ENCODE measurements at regions not wholly inside any gene's neighbourhood (a gene's known extent, or its start where the extent isn't known, plus 50 kb on each side); places are given as distances from the start of the nearest gene placed in this dataset.

GRCh38 chr6:51552435-51552834, 535.0 kb downstream of the PKHD1 start:
- BruUV-seq (replicated peaks): no TSS peak
- H3K9me3 ChIP-seq (ENCODE audit: insufficient read depth, low read depth): no peaks in the 10 kb centered on the region
- H3K4me2 ChIP-seq: no peak overlapping the region
- no peaks in the 10 kb centered on the region for H3F3A ChIP-seq (ENCODE audit: insufficient read depth, low read depth)
- no peaks in the 10 kb centered on the region for H3K27me3 ChIP-seq (ENCODE audit: insufficient read depth, low read depth)
- H3K27ac ChIP-seq: no peak overlapping the region
- TF ChIP-seq EZH2 (IDR thresholded peaks at IDR 0.05; ENCODE audit: low read depth): no peak
- TF ChIP-seq CTCF (conservative IDR thresholded peaks at IDR 0.05): no peak
- ChIA-PET CTCF (no interaction called here), POLR2A (ENCODE audit: unreplicated experiment) (no interaction called here)
- no peak overlapping the region for H2AFZ ChIP-seq
- H4K20me1 ChIP-seq (ENCODE audit: insufficient read depth): no peaks in the 10 kb centered on the region
- H3K36me3 ChIP-seq (ENCODE audit: low read depth): no peaks in the 10 kb centered on the region
- H3K9me2 ChIP-seq (ENCODE audit: insufficient read depth): no peaks in the 10 kb centered on the region
- H3K4me1 ChIP-seq (replicated peaks; ENCODE audit: insufficient read depth): no peaks in the 10 kb centered on the region
- intact Hi-C loops (cut with micrococcal nuclease; ENCODE audit: unreplicated experiment): no loop called here
- H3K79me2 ChIP-seq (ENCODE audit: low read depth): no peaks in the 10 kb centered on the region
- H3K4me3 ChIP-seq: no peak overlapping the region
- no peak for DNase-seq

GRCh38 chr6:51553246-51554015, 534.0 kb downstream of the PKHD1 start:
- no peak overlapping the region for H3K4me2 ChIP-seq
- no peak for DNase-seq
- ChIA-PET CTCF (no interaction called here), POLR2A (ENCODE audit: unreplicated experiment) (no interaction called here)
- H3K9me2 ChIP-seq (ENCODE audit: insufficient read depth): no peaks in the 10 kb centered on the region
- no peaks in the 10 kb centered on the region for H3F3A ChIP-seq (ENCODE audit: insufficient read depth, low read depth)
- H2AFZ ChIP-seq: no peak overlapping the region
- H3K4me1 ChIP-seq (replicated peaks; ENCODE audit: insufficient read depth): no peaks in the 10 kb centered on the region
- H3K27me3 ChIP-seq (ENCODE audit: insufficient read depth, low read depth): no peaks in the 10 kb centered on the region
- H3K79me2 ChIP-seq (ENCODE audit: low read depth): no peaks in the 10 kb centered on the region
- TF ChIP-seq EZH2 (IDR thresholded peaks at IDR 0.05; ENCODE audit: low read depth): no peak
- TF ChIP-seq CTCF (conservative IDR thresholded peaks at IDR 0.05): no peak
- H3K27ac ChIP-seq: no peak overlapping the region
- BruUV-seq (replicated peaks): no TSS peak
- H3K4me3 ChIP-seq: no peak overlapping the region
- intact Hi-C loops (cut with micrococcal nuclease; ENCODE audit: unreplicated experiment): no loop called here
- no peaks in the 10 kb centered on the region for H3K36me3 ChIP-seq (ENCODE audit: low read depth)
- no peaks in the 10 kb centered on the region for H3K9me3 ChIP-seq (ENCODE audit: insufficient read depth, low read depth)
- no peaks in the 10 kb centered on the region for H4K20me1 ChIP-seq (ENCODE audit: insufficient read depth)

- TF ChIP-seq EZH2 (IDR thresholded peaks at IDR 0.05; ENCODE audit: low read depth): no peak
- no peak for TF ChIP-seq CTCF (conservative IDR thresholded peaks at IDR 0.05)
- Histone ChIP-seq H3K27me3 (ENCODE audit: insufficient read depth, low read depth) (no peaks in the 10 kb centered on the region), H3F3A (ENCODE audit: insufficient read depth, low read depth) (no peaks in the 10 kb centered on the region), H4K20me1 (ENCODE audit: insufficient read depth) (no peaks in the 10 kb centered on the region), H3K27ac (no peak overlapping the region), H3K4me2 (no peak overlapping the region), H2AFZ (no peak overlapping the region), H3K9me2 (ENCODE audit: insufficient read depth) (no peaks in the 10 kb centered on the region), H3K79me2 (ENCODE audit: low read depth) (no peaks in the 10 kb centered on the region), H3K9me3 (ENCODE audit: insufficient read depth, low read depth) (no peaks in the 10 kb centered on the region), H3K36me3 (ENCODE audit: low read depth) (no peaks in the 10 kb centered on the region), H3K4me3 (no peak overlapping the region), H3K4me1 (replicated peaks; ENCODE audit: insufficient read depth) (no peaks in the 10 kb centered on the region)
- DNase-seq: no peak
- intact Hi-C loops (cut with micrococcal nuclease; ENCODE audit: unreplicated experiment): no loop called here
- no TSS peak for BruUV-seq (replicated peaks)
- ChIA-PET CTCF (no interaction called here), POLR2A (ENCODE audit: unreplicated experiment) (no interaction called here)
These were observed 533.4 kb downstream of the PKHD1 start for GRCh38 chr6:51554029-51554428.
